Stomach (tissue), 4 donors: ENCODE measurements at regions not wholly inside any gene's neighbourhood (a gene's known extent, or its start where the extent isn't known, plus 50 kb on each side); places are given as distances from the start of the nearest gene placed in this dataset.

Experiments
- EP300 ChIP-seq: sonication (generic); formaldehyde crosslinking; IDR thresholded peaks from one replicate; pipeline ENCODE4 v1.6.1; 2017; ENCODE audit warnings: antibody characterized with exemption
- POLR2A ChIP-seq, 4 donors: fragments of 450-650 bp; IDR thresholded peaks; one replicate each; pipeline ENCODE4 v1.6.1; 2016; ENCODE audit warnings: antibody characterized with exemption in 4 of 4, control low read depth in 2 of 4, mild to moderate bottlenecking in 1 of 4, moderate library complexity in 1 of 4
- POLR2AphosphoS5 ChIP-seq, 3 donors: sonication (generic); formaldehyde crosslinking; IDR thresholded peaks; one replicate each; pipeline ENCODE4 v1.6.1; 2016; ENCODE audit warnings: antibody characterized with exemption in 3 of 3
- TF ChIP-seq, protein P1 (sequence below), 7 experiments: fragments of 450-650 bp in 4 of 7; fragments of 200-600 bp in 3 of 7; sonication (generic) in 3 of 7; IDR thresholded peaks; one replicate each; pipeline ENCODE4 v1.5.1; 2016 to 2019; ENCODE audit warnings: antibody characterized with exemption in 7 of 7, control low read depth in 2 of 7, mild to moderate bottlenecking in 1 of 7

DNA sequence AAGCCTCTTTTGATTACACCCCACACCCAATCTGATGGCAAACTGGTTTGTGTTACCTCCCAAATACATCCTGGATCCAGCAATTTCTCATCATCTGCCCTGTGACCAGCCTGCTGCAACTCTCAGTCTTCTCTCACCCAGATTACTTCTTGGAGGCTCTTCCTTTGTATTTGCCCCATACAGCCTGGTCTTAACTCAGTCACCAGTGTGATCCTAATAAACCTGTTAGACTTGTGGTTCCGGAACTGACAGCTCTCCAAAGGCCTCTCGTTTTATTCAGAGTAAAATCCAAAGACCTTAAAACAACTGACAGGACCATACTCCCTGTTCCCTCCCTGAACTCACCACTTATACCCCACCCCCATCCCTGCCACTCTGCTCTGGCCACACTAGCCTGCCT, 228.2 kb upstream of the PAPPA start:
- TF ChIP-seq, protein P1, sequence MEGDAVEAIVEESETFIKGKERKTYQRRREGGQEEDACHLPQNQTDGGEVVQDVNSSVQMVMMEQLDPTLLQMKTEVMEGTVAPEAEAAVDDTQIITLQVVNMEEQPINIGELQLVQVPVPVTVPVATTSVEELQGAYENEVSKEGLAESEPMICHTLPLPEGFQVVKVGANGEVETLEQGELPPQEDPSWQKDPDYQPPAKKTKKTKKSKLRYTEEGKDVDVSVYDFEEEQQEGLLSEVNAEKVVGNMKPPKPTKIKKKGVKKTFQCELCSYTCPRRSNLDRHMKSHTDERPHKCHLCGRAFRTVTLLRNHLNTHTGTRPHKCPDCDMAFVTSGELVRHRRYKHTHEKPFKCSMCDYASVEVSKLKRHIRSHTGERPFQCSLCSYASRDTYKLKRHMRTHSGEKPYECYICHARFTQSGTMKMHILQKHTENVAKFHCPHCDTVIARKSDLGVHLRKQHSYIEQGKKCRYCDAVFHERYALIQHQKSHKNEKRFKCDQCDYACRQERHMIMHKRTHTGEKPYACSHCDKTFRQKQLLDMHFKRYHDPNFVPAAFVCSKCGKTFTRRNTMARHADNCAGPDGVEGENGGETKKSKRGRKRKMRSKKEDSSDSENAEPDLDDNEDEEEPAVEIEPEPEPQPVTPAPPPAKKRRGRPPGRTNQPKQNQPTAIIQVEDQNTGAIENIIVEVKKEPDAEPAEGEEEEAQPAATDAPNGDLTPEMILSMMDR (IDR thresholded peaks at IDR 0.05) = no peak
- TF ChIP-seq POLR2A (IDR thresholded peaks at IDR 0.05) (no peak), POLR2AphosphoS5 (IDR thresholded peaks at IDR 0.05) (no peak), EP300 (no peak)
